Mesothelial cell of epicardium (in vitro differentiated cells): ENCODE measurements at regions not wholly inside any gene's neighbourhood (a gene's known extent, or its start where the extent isn't known, plus 50 kb on each side); places are given as distances from the start of the nearest gene placed in this dataset.

Experiments
- DNase-seq, 2 experiments: peaks; one replicate each; pipeline ENCODE4 v3.0.0; 2021; ENCODE audit warnings: low spot score in 2 of 2; ENCODE audit not compliant: unreplicated experiment in 2 of 2
- H3K27ac Mint-ChIP-seq: 2 replicates; pipeline ENCODE4 v1.8.0; 2021; ENCODE audit warnings: mixed read lengths
- H3K27me3 Mint-ChIP-seq: 2 replicates; pipeline ENCODE4 v1.8.0; 2021; ENCODE audit warnings: low read depth, mixed read lengths
- H3K36me3 Mint-ChIP-seq: 2 replicates; pipeline ENCODE4 v1.8.0; 2021; ENCODE audit warnings: mixed read lengths
- H3K4me1 Mint-ChIP-seq: 2 replicates; pipeline ENCODE4 v1.8.0; 2021; ENCODE audit warnings: mixed read lengths
- H3K4me3 Mint-ChIP-seq: 2 replicates; pipeline ENCODE4 v1.8.0; 2021; ENCODE audit warnings: mild to moderate bottlenecking, moderate library complexity, mixed read lengths
- H3K9me3 Mint-ChIP-seq: 2 replicates; pipeline ENCODE4 v1.8.0; 2021; ENCODE audit warnings: mixed read lengths
- TF ChIP-seq, protein P1 (sequence below): fragments of 200-600 bp; sonication (generic); IDR thresholded peaks from one replicate; pipeline ENCODE4 v1.5.0; 2021; ENCODE audit warnings: antibody characterized with exemption; ENCODE audit not compliant: unreplicated experiment

GRCh38 chr15:39318231-39318630, 262.6 kb upstream of the THBS1 start:
- Mint-ChIP-seq H3K9me3 (peaks cover 17% of the 10 kb centered on the region), H3K36me3 (peaks cover 4% of the 10 kb centered on the region), H3K4me1 (peaks cover 6% of the 10 kb centered on the region), H3K27ac (no peak overlapping the region), H3K4me3 (no peak overlapping the region), H3K27me3 (no peaks in the 10 kb centered on the region)
- TF ChIP-seq, protein P1, sequence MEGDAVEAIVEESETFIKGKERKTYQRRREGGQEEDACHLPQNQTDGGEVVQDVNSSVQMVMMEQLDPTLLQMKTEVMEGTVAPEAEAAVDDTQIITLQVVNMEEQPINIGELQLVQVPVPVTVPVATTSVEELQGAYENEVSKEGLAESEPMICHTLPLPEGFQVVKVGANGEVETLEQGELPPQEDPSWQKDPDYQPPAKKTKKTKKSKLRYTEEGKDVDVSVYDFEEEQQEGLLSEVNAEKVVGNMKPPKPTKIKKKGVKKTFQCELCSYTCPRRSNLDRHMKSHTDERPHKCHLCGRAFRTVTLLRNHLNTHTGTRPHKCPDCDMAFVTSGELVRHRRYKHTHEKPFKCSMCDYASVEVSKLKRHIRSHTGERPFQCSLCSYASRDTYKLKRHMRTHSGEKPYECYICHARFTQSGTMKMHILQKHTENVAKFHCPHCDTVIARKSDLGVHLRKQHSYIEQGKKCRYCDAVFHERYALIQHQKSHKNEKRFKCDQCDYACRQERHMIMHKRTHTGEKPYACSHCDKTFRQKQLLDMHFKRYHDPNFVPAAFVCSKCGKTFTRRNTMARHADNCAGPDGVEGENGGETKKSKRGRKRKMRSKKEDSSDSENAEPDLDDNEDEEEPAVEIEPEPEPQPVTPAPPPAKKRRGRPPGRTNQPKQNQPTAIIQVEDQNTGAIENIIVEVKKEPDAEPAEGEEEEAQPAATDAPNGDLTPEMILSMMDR = no peak
- DNase-seq = no peak

DNA sequence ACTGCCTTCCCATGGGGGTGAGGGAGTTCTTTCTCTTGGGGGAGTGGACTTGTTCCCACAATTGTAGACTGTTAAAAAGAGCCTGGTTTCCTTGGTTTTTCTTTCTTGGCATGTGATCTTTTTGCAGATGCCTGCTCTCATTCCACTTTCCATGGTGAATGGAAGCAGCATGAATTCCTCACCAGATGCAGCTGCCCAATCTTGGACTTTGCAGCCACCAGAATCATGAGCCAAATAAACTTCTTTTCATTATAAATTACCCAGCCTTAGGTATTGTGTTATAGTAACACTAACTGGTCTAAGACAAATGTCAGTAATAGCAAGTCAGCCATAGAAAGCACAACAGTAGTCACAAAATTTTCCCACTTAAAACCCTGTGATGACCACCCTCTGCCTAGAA, 260.5 kb upstream of the THBS1 start:
- TF ChIP-seq, protein P1 = no peak
- Mint-ChIP-seq H3K27me3 (no peaks in the 10 kb centered on the region), H3K4me3 (no peak overlapping the region), H3K4me1 (peaks cover 10% of the 10 kb centered on the region), H3K27ac (no peak overlapping the region), H3K36me3 (peaks cover 4% of the 10 kb centered on the region), H3K9me3 (peaks cover 17% of the 10 kb centered on the region)
- no peak for DNase-seq

GRCh38 chr15:39320886-39321285, 260.0 kb upstream of the THBS1 start:
- TF ChIP-seq, protein P1 = no peak
- H3K4me3 Mint-ChIP-seq = no peak overlapping the region
- no peak overlapping the region for H3K27ac Mint-ChIP-seq
- H3K27me3 Mint-ChIP-seq = no peaks in the 10 kb centered on the region
- peaks cover 4% of the 10 kb centered on the region for H3K36me3 Mint-ChIP-seq
- no peak for DNase-seq
- H3K4me1 Mint-ChIP-seq = peaks cover 10% of the 10 kb centered on the region
- H3K9me3 Mint-ChIP-seq = peaks cover 17% of the 10 kb centered on the region

GRCh38 chr15:39321977-39322376, 258.9 kb upstream of the THBS1 start:
- peaks cover 4% of the 10 kb centered on the region for H3K36me3 Mint-ChIP-seq
- peaks cover 17% of the 10 kb centered on the region for H3K9me3 Mint-ChIP-seq
- DNase-seq = no peak
- H3K27me3 Mint-ChIP-seq = no peaks in the 10 kb centered on the region
- no peak overlapping the region for H3K27ac Mint-ChIP-seq
- no peak overlapping the region for H3K4me3 Mint-ChIP-seq
- TF ChIP-seq, protein P1 = no peak
- peaks cover 14% of the 10 kb centered on the region for H3K4me1 Mint-ChIP-seq

DNA sequence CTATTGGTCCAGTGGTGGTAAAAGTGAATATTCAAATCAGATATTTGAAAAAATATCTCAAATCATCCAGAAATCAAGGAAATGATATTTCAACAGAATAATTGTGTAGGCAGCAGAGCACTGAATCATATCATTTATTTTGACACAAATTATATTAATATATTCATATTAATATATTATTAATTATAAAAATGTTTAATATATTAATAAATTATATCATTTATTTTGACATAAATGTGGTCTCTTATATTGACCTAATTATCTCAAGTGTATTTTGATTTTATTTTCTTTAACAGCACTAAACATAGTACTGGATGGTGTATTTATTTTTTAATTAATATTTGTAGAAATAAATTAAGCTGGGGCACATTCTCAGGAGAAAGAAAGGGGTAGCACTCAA, 257.7 kb upstream of the THBS1 start:
- peaks cover 11% of the 10 kb centered on the region for H3K4me1 Mint-ChIP-seq
- no peaks in the 10 kb centered on the region for H3K27me3 Mint-ChIP-seq
- TF ChIP-seq, protein P1 = no peak
- no peak for DNase-seq
- H3K27ac Mint-ChIP-seq = no peak overlapping the region
- peaks cover 4% of the 10 kb centered on the region for H3K36me3 Mint-ChIP-seq
- H3K4me3 Mint-ChIP-seq = no peak overlapping the region
- H3K9me3 Mint-ChIP-seq = peaks cover 17% of the 10 kb centered on the region

DNA sequence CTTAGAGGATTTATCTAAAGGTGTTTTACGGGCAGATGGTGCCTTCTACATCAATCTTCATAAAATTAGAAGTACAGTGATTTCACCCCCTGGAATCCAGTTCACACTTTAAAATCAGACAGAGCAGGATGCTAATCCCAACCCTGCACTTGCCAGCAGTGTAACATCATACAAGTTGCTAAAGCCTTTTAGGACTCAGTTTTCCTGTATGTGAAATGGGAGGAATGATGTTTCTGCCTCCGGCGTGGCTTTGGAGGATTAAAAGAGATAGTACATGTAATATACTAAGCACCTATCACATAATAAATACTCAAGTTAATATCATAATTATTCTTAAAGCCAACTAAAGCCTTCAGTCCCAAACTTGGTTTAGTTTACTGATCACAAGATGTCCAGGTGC, 257.2 kb upstream of the THBS1 start:
- H3K27me3 Mint-ChIP-seq = no peaks in the 10 kb centered on the region
- no peak overlapping the region for H3K4me3 Mint-ChIP-seq
- TF ChIP-seq, protein P1 = no peak
- H3K36me3 Mint-ChIP-seq = peaks cover 4% of the 10 kb centered on the region
- H3K4me1 Mint-ChIP-seq = peaks cover 8% of the 10 kb centered on the region
- no peak for DNase-seq
- no peak overlapping the region for H3K27ac Mint-ChIP-seq
- H3K9me3 Mint-ChIP-seq = peaks cover 17% of the 10 kb centered on the region
